Memory B cell (primary cell): ENCODE measurements at regions not wholly inside any gene's neighbourhood (a gene's known extent, or its start where the extent isn't known, plus 50 kb on each side); places are given as distances from the start of the nearest gene placed in this dataset.

Experiments
- ATAC-seq: fragments of 150-1000 bp; cut with Tn5 transposase; 2 replicates; pipeline ENCODE4 v1.10.0; 2021; ENCODE audit warnings: low read depth, mild to moderate bottlenecking, moderate library complexity
- DNase-seq, 2 donors: peaks; one replicate each; pipeline ENCODE4 v3.0.0; 2022; ENCODE audit warnings: low spot score in 2 of 2
- H3K27ac Mint-ChIP-seq: one replicate; pipeline ENCODE4 v1.8.0; 2022; ENCODE audit warnings: mild to moderate bottlenecking, moderate library complexity, mixed read lengths
- H3K27me3 Mint-ChIP-seq: one replicate; pipeline ENCODE4 v1.8.0; 2022; ENCODE audit warnings: mixed read lengths
- H3K36me3 Mint-ChIP-seq: one replicate; pipeline ENCODE4 v1.8.0; 2022; ENCODE audit warnings: mild to moderate bottlenecking, mixed read lengths
- H3K4me1 Mint-ChIP-seq: one replicate; pipeline ENCODE4 v1.8.0; 2022; ENCODE audit warnings: mixed read lengths
- H3K4me3 Mint-ChIP-seq: one replicate; pipeline ENCODE4 v1.8.0; 2022; ENCODE audit warnings: mild to moderate bottlenecking, moderate library complexity, mixed read lengths
- H3K9me3 Mint-ChIP-seq: one replicate; pipeline ENCODE4 v1.8.0; 2022; ENCODE audit warnings: mixed read lengths

- peaks cover 8% of the 10 kb centered on the region for H3K9me3 Mint-ChIP-seq
- H3K36me3 Mint-ChIP-seq = no peaks in the 10 kb centered on the region
- no peak overlapping the region for H3K27ac Mint-ChIP-seq
- no peak for DNase-seq
- H3K4me3 Mint-ChIP-seq = no peak overlapping the region
- peaks cover 7% of the 10 kb centered on the region for H3K27me3 Mint-ChIP-seq
- no peak for ATAC-seq
- H3K4me1 Mint-ChIP-seq = no peaks in the 10 kb centered on the region
These were observed 120.2 kb downstream of the CD8B2 start for GRCh38 chr2:106607371-106607770.

GRCh38 chr2:106609780-106610179 is 122.6 kb downstream of the CD8B2 start:
- DNase-seq = no peak
- peaks cover 7% of the 10 kb centered on the region for H3K27me3 Mint-ChIP-seq
- no peaks in the 10 kb centered on the region for H3K36me3 Mint-ChIP-seq
- H3K4me3 Mint-ChIP-seq = no peak overlapping the region
- no peaks in the 10 kb centered on the region for H3K4me1 Mint-ChIP-seq
- no peak overlapping the region for H3K27ac Mint-ChIP-seq
- ATAC-seq = no peak
- H3K9me3 Mint-ChIP-seq = peaks cover 6% of the 10 kb centered on the region

- Mint-ChIP-seq H3K4me1 (no peaks in the 10 kb centered on the region), H3K9me3 (peaks cover 6% of the 10 kb centered on the region), H3K27me3 (peaks cover 6% of the 10 kb centered on the region), H3K27ac (no peak overlapping the region), H3K36me3 (no peaks in the 10 kb centered on the region), H3K4me3 (no peak overlapping the region)
- DNase-seq (no peak), ATAC-seq (no peak)
These were observed 127.5 kb downstream of the CD8B2 start for GRCh38 chr2:106614511-106615291.

GRCh38 chr2:106618614-106619013 is 131.4 kb downstream of the CD8B2 start:
- H3K4me1 Mint-ChIP-seq = no peaks in the 10 kb centered on the region
- no peak overlapping the region for H3K27ac Mint-ChIP-seq
- peaks cover 3% of the 10 kb centered on the region for H3K27me3 Mint-ChIP-seq
- H3K9me3 Mint-ChIP-seq = peaks cover 3% of the 10 kb centered on the region
- H3K4me3 Mint-ChIP-seq = no peak overlapping the region
- H3K36me3 Mint-ChIP-seq = no peaks in the 10 kb centered on the region
- ATAC-seq (no peak), DNase-seq (no peak)

- DNase-seq (no peak), ATAC-seq (no peak)
- Mint-ChIP-seq H3K36me3 (no peaks in the 10 kb centered on the region), H3K4me1 (no peaks in the 10 kb centered on the region), H3K9me3 (peaks cover 2% of the 10 kb centered on the region), H3K27me3 (no peaks in the 10 kb centered on the region), H3K4me3 (no peak overlapping the region), H3K27ac (no peak overlapping the region)
These were observed 136.3 kb downstream of the CD8B2 start for GRCh38 chr2:106623456-106623855.

GRCh38 chr2:106624787-106625380 is 137.7 kb downstream of the CD8B2 start:
- Mint-ChIP-seq H3K4me1 (no peaks in the 10 kb centered on the region), H3K27ac (no peak overlapping the region), H3K27me3 (no peaks in the 10 kb centered on the region), H3K4me3 (no peak overlapping the region), H3K36me3 (no peaks in the 10 kb centered on the region), H3K9me3 (peaks cover 2% of the 10 kb centered on the region)
- no peak for ATAC-seq
- no peak for DNase-seq

- no peak for ATAC-seq
- Mint-ChIP-seq H3K36me3 (no peaks in the 10 kb centered on the region), H3K27me3 (peaks cover 4% of the 10 kb centered on the region), H3K27ac (no peak overlapping the region), H3K4me1 (no peaks in the 10 kb centered on the region), H3K4me3 (no peak overlapping the region), H3K9me3 (peaks cover 2% of the 10 kb centered on the region)
- no peak for DNase-seq
These were observed 141.2 kb downstream of the CD8B2 start for GRCh38 chr2:106628377-106628776.

- DNase-seq (no peak), ATAC-seq (no peak)
- no peak overlapping the region for H3K27ac Mint-ChIP-seq
- peaks cover 9% of the 10 kb centered on the region for H3K27me3 Mint-ChIP-seq
- no peaks in the 10 kb centered on the region for H3K36me3 Mint-ChIP-seq
- H3K4me1 Mint-ChIP-seq = no peaks in the 10 kb centered on the region
- no peak overlapping the region for H3K4me3 Mint-ChIP-seq
- peaks cover 2% of the 10 kb centered on the region for H3K9me3 Mint-ChIP-seq
These were observed 142.8 kb downstream of the CD8B2 start for GRCh38 chr2:106629981-106630380.

- Mint-ChIP-seq H3K27me3 (peaks cover 9% of the 10 kb centered on the region), H3K36me3 (no peaks in the 10 kb centered on the region), H3K4me3 (no peak overlapping the region), H3K4me1 (no peaks in the 10 kb centered on the region), H3K27ac (no peak overlapping the region), H3K9me3 (peaks cover 2% of the 10 kb centered on the region)
- DNase-seq (no peak), ATAC-seq (no peak)
These were observed 144.1 kb downstream of the CD8B2 start for GRCh38 chr2:106631281-106631680.

GRCh38 chr2:106638043-106638442 is 150.9 kb downstream of the CD8B2 start:
- Mint-ChIP-seq H3K36me3 (no peaks in the 10 kb centered on the region), H3K27ac (no peak overlapping the region), H3K4me3 (no peak overlapping the region), H3K4me1 (no peaks in the 10 kb centered on the region), H3K9me3 (no peaks in the 10 kb centered on the region), H3K27me3 (peaks cover 8% of the 10 kb centered on the region)
- DNase-seq (no peak), ATAC-seq (no peak)

GRCh38 chr2:106638580-106638979 is 151.4 kb downstream of the CD8B2 start:
- no peaks in the 10 kb centered on the region for H3K4me1 Mint-ChIP-seq
- H3K4me3 Mint-ChIP-seq = no peak overlapping the region
- H3K27me3 Mint-ChIP-seq = peaks cover 4% of the 10 kb centered on the region
- no peaks in the 10 kb centered on the region for H3K36me3 Mint-ChIP-seq
- no peaks in the 10 kb centered on the region for H3K9me3 Mint-ChIP-seq
- DNase-seq (no peak), ATAC-seq (no peak)
- H3K27ac Mint-ChIP-seq = no peak overlapping the region

GRCh38 chr2:106642679-106643078 is 155.5 kb downstream of the CD8B2 start:
- ATAC-seq (no peak), DNase-seq (no peak)
- H3K4me3 Mint-ChIP-seq = no peak overlapping the region
- no peaks in the 10 kb centered on the region for H3K36me3 Mint-ChIP-seq
- no peaks in the 10 kb centered on the region for H3K27me3 Mint-ChIP-seq
- no peaks in the 10 kb centered on the region for H3K9me3 Mint-ChIP-seq
- no peaks in the 10 kb centered on the region for H3K4me1 Mint-ChIP-seq
- H3K27ac Mint-ChIP-seq = no peak overlapping the region

- DNase-seq = no peak
- Mint-ChIP-seq H3K27ac (no peak overlapping the region), H3K27me3 (no peaks in the 10 kb centered on the region), H3K36me3 (no peaks in the 10 kb centered on the region), H3K9me3 (no peaks in the 10 kb centered on the region), H3K4me3 (no peak overlapping the region), H3K4me1 (no peaks in the 10 kb centered on the region)
- no peak for ATAC-seq
These were observed 157.5 kb downstream of the CD8B2 start for GRCh38 chr2:106644623-106645022.

GRCh38 chr2:106646605-106647004 is 159.4 kb downstream of the CD8B2 start:
- H3K9me3 Mint-ChIP-seq = no peaks in the 10 kb centered on the region
- no peak overlapping the region for H3K4me3 Mint-ChIP-seq
- H3K27ac Mint-ChIP-seq = no peak overlapping the region
- ATAC-seq (no peak), DNase-seq (no peak)
- no peaks in the 10 kb centered on the region for H3K4me1 Mint-ChIP-seq
- no peaks in the 10 kb centered on the region for H3K36me3 Mint-ChIP-seq
- peaks cover 2% of the 10 kb centered on the region for H3K27me3 Mint-ChIP-seq

GRCh38 chr2:106649306-106649705 is 162.1 kb downstream of the CD8B2 start:
- no peak overlapping the region for H3K4me3 Mint-ChIP-seq
- no peaks in the 10 kb centered on the region for H3K9me3 Mint-ChIP-seq
- H3K4me1 Mint-ChIP-seq = no peaks in the 10 kb centered on the region
- no peaks in the 10 kb centered on the region for H3K36me3 Mint-ChIP-seq
- no peak overlapping the region for H3K27ac Mint-ChIP-seq
- no peak for ATAC-seq
- no peak for DNase-seq
- H3K27me3 Mint-ChIP-seq = peaks cover 6% of the 10 kb centered on the region
